ENCODE measurements at regions not wholly inside any gene's neighbourhood (a gene's known extent, or its start where the extent isn't known, plus 50 kb on each side); places are given as distances from the start of the nearest gene placed in this dataset.

DNA sequence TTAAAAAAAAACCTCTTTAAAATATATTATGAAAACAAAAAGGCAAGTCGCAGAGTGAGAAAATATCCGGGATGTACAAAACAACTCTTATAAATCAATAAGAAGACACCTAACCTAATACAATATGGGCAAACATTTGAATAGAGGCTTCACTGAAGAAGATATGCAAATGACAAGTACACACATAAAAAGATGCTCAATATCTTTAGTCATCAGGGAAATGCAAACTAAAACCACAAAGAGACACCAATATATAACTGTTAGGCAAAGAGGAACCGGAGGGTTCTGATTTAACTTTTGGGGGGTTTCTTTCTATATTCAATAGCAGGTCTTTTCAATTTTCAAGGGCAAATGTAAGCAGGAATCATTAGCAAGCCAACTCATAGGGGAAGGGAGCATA lies 480.7 kb upstream of the SPTLC3 start:
- TF ChIP-seq, protein P1, sequence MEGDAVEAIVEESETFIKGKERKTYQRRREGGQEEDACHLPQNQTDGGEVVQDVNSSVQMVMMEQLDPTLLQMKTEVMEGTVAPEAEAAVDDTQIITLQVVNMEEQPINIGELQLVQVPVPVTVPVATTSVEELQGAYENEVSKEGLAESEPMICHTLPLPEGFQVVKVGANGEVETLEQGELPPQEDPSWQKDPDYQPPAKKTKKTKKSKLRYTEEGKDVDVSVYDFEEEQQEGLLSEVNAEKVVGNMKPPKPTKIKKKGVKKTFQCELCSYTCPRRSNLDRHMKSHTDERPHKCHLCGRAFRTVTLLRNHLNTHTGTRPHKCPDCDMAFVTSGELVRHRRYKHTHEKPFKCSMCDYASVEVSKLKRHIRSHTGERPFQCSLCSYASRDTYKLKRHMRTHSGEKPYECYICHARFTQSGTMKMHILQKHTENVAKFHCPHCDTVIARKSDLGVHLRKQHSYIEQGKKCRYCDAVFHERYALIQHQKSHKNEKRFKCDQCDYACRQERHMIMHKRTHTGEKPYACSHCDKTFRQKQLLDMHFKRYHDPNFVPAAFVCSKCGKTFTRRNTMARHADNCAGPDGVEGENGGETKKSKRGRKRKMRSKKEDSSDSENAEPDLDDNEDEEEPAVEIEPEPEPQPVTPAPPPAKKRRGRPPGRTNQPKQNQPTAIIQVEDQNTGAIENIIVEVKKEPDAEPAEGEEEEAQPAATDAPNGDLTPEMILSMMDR (IDR thresholded peaks at IDR 0.05), result no peak
- TF ChIP-seq POLR2A (IDR thresholded peaks at IDR 0.05) (no peak), POLR2AphosphoS5 (IDR thresholded peaks at IDR 0.05) (no peak)
- no peaks in the 10 kb centered on the region for H3K27me3 ChIP-seq (replicated peaks; ENCODE audit: insufficient read depth)
- no peaks in the 10 kb centered on the region for H3K9me3 ChIP-seq
- H3K4me1 ChIP-seq (replicated peaks), result no peaks in the 10 kb centered on the region
- no peak overlapping the region for H3K4me3 ChIP-seq
- H3K36me3 ChIP-seq, result no peaks in the 10 kb centered on the region
- no peak overlapping the region for H3K27ac ChIP-seq
- WGBS, result 82% methylated on average over 3 of the region's 3 CpGs
- DNase-seq (ENCODE audit: low spot score), result no peak
- intact Hi-C loops (cut with DNase I), result no loop called here

DNA sequence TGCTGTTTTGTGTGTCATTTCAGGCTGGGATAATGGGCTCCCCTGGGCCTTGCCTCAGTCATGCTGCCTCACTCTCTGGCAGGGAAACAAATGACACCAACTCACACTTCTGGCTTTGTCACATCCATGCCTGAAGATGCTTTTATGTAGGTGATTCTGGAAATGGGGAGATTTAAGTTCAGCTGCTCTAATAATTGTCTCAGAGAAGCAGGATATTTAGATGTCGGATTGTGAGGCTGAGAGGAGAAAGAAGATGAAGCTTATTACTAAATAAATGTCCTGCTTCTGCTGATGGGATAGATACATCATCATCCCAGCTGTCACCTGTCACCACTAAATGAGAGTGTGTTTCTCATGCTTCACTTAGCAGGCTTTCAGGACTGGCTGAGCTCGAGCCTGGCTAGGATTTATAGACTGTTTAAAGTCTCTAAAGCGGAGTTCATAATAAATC lies 480.2 kb upstream of the SPTLC3 start:
- TF ChIP-seq, protein P1 (IDR thresholded peaks at IDR 0.05), result no peak
- no peak for TF ChIP-seq POLR2A (IDR thresholded peaks at IDR 0.05)
- TF ChIP-seq POLR2AphosphoS5 (IDR thresholded peaks at IDR 0.05), result no peak
- intact Hi-C loops (cut with DNase I), result no loop called here
- Histone ChIP-seq H3K9me3 (no peaks in the 10 kb centered on the region), H3K4me1 (replicated peaks) (no peaks in the 10 kb centered on the region), H3K36me3 (no peaks in the 10 kb centered on the region), H3K27me3 (replicated peaks; ENCODE audit: insufficient read depth) (no peaks in the 10 kb centered on the region), H3K27ac (no peak overlapping the region), H3K4me3 (no peak overlapping the region)
- DNase-seq (ENCODE audit: low spot score), result no peak
- 50% methylated on average over 3 of the region's 3 CpGs for WGBS

DNA sequence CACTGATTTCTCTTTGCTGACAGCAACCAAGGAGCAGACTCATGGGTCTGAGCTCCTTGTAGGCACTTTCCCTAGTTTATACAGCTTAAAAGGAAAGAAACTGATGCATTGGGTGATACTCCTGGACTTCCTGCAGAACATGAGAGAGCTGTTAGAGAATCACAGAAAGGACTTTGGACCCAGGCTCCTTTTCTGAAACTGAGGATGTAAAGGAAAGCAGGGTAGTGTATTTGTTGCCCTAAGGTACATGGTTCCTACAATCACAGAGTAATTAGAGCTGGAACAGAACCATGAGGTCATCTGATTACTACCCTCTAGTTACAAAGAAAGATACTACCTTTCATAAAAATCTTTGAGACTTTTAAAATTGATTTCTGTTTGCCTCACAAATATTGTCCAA lies 477.1 kb upstream of the SPTLC3 start:
- Histone ChIP-seq H3K36me3 (no peaks in the 10 kb centered on the region), H3K27ac (no peak overlapping the region), H3K27me3 (replicated peaks; ENCODE audit: insufficient read depth) (no peaks in the 10 kb centered on the region), H3K4me1 (replicated peaks) (no peaks in the 10 kb centered on the region), H3K4me3 (no peak overlapping the region), H3K9me3 (no peaks in the 10 kb centered on the region)
- no peak for DNase-seq (ENCODE audit: low spot score)
- TF ChIP-seq, protein P1 (IDR thresholded peaks at IDR 0.05), result no peak
- TF ChIP-seq POLR2A (IDR thresholded peaks at IDR 0.05), result no peak
- intact Hi-C loops (cut with DNase I), result no loop called here

DNA sequence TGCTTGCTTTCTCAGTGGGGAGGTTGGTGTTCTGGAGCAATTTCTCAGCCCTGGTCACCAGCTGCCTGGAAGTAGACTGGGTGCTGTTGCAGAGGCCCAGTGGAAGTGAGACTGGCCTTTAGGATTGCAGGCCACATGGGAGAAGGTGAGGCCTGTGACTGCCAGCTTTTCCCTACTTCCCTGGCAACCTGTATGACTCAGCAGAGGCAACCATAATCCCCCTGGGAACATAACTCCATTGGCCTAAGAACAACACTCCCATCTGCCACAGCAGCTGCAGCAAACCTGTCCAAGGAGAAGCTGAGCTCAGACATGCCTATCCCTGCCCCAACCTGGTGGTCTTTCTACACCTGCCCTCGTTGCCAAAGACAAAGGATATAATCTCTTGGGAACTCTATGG lies 473.5 kb upstream of the SPTLC3 start:
- 40% methylated on average over 1 of the region's 1 CpG for WGBS
- no peak for DNase-seq (ENCODE audit: low spot score)
- Histone ChIP-seq H3K4me1 (replicated peaks) (no peaks in the 10 kb centered on the region), H3K9me3 (no peaks in the 10 kb centered on the region), H3K27me3 (replicated peaks; ENCODE audit: insufficient read depth) (no peaks in the 10 kb centered on the region), H3K27ac (no peak overlapping the region), H3K4me3 (no peak overlapping the region), H3K36me3 (no peaks in the 10 kb centered on the region)
- intact Hi-C loops (cut with DNase I), result no loop called here
- no peak for TF ChIP-seq POLR2AphosphoS5 (IDR thresholded peaks at IDR 0.05)
- TF ChIP-seq, protein P1 (IDR thresholded peaks at IDR 0.05), result no peak
- TF ChIP-seq POLR2A (IDR thresholded peaks at IDR 0.05), result no peak

DNA sequence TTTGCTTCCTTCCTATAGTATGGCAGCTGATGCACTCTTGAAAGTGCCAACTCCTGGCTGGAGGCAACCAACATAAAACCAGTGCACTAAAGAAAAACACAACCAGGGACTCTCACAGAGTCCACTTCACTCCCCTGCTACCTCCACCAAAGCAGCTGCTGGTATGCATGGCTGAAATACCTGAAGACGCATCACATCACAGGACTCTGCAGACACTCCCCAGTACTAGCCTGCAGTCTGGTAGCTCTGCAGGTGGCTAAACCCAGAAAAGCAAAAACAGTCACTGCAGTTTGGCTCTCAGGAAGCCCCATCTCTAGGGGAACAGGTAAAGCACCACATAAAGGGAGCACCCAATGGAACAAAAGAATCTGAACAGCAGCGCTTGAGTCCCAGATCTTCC lies 473.0 kb upstream of the SPTLC3 start:
- Histone ChIP-seq H3K4me1 (replicated peaks) (no peaks in the 10 kb centered on the region), H3K4me3 (no peak overlapping the region), H3K9me3 (no peaks in the 10 kb centered on the region), H3K36me3 (no peaks in the 10 kb centered on the region), H3K27ac (no peak overlapping the region), H3K27me3 (replicated peaks; ENCODE audit: insufficient read depth) (no peaks in the 10 kb centered on the region)
- DNase-seq (ENCODE audit: low spot score), result no peak
- TF ChIP-seq, protein P1 (IDR thresholded peaks at IDR 0.05), result no peak
- TF ChIP-seq POLR2A (IDR thresholded peaks at IDR 0.05) (no peak), POLR2AphosphoS5 (IDR thresholded peaks at IDR 0.05) (no peak)
- intact Hi-C loops (cut with DNase I), result no loop called here
- 95% methylated on average over 2 of the region's 2 CpGs for WGBS
